ENCODE measurements at regions not wholly inside any gene's neighbourhood (a gene's known extent, or its start where the extent isn't known, plus 50 kb on each side); places are given as distances from the start of the nearest gene placed in this dataset.

DNA sequence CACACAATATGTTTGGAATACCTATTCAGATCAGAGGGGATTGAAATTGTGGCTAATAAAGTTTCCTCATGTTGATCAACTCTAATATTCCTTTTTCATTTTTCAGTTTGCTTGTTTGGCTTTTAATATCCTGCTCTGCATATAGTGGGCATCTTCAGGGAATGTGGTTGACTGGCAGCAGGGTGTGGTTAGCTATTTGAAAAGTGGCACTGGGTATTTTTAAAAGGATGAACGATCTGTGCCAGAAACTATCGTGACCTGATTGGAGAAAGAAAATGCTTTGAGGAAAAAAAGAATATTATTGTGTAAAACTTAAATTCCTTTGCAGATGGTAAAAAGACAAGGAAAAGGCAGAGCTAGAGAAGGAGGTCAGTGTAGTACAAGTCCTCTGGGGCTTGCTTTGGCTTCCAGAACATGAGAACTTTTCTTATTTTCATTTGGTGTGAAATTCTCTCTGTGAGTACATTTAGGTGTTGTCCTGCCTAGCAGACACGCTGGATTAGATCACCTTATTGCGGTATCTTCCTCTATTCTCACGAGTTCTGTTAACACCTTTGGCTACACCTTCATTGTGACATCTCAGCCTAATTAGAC lies 329.7 kb upstream of the SNX7 start:
- no peak for DNase-seq (ENCODE audit: low read depth in 1 of 2, low spot score in 1 of 2)

DNA sequence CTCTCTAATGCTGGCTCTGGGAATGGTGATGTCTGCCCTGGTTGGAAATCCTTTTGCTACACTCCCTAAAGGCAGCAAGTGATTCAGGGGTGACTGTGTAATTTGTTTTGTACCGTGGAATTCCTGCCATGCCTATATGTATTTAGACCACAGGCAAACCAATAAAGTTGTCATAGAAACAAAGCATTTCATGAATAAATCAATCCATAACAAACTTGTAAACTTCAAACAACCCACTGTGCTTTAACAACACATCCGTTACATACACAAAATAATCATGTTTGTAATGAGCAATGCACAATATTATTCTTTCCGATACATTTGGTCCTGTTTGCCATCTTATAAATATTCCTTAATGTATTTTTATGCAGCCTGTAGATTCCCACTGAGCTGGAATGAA lies 330.3 kb upstream of the SNX7 start:
- no peak for DNase-seq (ENCODE audit: low read depth in 1 of 2, low spot score in 1 of 2)

- DNase-seq (ENCODE audit: low read depth in 1 of 2, low spot score in 1 of 2) = no peak
These were observed 331.3 kb upstream of the SNX7 start for GRCh38 chr1:98330224-98330623.

DNA sequence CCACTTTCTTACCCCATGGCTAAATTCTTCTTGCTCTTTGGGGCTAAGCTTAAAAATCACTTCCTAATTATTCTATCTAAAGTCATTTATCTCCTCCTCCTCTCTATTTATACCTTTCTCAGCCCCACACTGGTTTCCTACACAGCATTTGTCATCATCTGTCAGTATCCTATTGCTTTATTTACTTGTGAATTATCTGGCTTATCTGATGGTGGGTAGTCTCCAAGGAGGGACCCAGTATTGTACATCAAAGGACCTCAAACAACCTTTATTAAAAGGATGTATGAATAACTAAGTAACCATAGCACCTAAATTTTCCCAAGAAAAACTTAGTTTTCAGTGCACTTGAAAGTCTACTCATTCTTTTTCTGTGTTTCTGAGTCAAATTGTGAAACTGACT lies 332.7 kb upstream of the SNX7 start:
- no peak for DNase-seq (ENCODE audit: low read depth in 1 of 2, low spot score in 1 of 2)

- DNase-seq (ENCODE audit: low read depth in 1 of 2, low spot score in 1 of 2) = no peak
These were observed 334.2 kb upstream of the SNX7 start for GRCh38 chr1:98327220-98327861.

- DNase-seq (ENCODE audit: low read depth in 1 of 2, low spot score in 1 of 2) = no peak
These were observed 335.7 kb upstream of the SNX7 start for GRCh38 chr1:98325646-98326440.

- no peak for DNase-seq (ENCODE audit: low read depth in 1 of 2, low spot score in 1 of 2)
These were observed 337.6 kb upstream of the SNX7 start for GRCh38 chr1:98323906-98324358.

GRCh38 chr1:98323388-98323787 lies 338.1 kb upstream of the SNX7 start:
- DNase-seq (ENCODE audit: low read depth in 1 of 2, low spot score in 1 of 2) = no peak

DNA sequence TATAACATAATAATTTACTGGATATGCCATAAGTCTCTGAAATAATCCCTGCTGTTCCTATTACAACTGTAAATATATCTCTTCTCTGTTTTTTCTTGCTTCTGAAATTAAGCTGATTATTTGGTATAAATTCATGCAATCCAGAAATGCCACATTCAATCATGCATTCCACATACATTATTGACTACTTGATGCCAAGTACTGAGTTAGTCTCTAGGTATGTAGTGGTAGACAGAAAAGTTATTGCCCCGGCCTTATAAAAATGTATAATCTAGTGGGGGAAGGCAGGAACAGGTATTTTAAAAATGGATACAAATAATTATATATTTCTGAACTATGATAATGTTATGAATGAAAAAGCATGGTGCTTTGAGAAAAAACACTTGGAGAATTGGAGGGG lies 338.6 kb upstream of the SNX7 start:
- DNase-seq (ENCODE audit: low read depth in 1 of 2, low spot score in 1 of 2) = no peak

DNA sequence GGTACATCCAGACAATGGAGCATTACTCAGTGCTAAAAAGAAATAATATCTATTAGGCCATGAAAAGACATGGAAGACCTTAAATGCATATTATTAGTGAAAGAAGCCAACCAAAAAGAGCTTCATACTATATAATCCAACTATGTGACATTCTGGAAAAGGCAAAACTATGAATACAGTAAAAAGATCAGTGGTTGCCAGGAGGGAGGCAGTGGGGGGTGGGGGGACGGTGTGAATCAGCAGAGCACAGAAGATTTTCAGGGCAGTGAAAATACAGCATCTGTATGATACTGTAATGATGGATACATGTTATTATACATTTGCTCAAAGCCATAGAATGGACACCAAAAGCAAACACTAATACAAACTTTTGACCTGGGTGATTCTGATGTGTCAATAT lies 339.4 kb upstream of the SNX7 start:
- DNase-seq (ENCODE audit: low read depth in 1 of 2, low spot score in 1 of 2) = no peak

DNA sequence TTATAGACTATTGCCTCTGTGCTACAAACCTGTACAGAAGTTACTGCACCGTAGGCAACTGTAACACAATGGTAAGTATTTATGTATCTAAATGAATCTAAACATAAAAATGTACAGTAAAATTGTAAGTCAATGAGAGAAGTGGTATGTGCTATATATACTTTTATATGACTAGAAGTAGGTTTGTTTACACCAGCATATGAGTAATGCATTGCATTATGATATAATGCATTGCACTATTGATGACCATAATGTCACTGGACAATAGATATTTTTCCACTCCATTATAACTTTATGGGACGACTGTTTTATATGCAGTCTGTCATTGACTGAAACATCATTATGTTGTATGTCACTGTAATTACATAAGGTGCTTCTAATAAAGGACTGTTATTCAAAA lies 340.3 kb upstream of the SNX7 start:
- no peak for DNase-seq (ENCODE audit: low read depth in 1 of 2, low spot score in 1 of 2)

DNA sequence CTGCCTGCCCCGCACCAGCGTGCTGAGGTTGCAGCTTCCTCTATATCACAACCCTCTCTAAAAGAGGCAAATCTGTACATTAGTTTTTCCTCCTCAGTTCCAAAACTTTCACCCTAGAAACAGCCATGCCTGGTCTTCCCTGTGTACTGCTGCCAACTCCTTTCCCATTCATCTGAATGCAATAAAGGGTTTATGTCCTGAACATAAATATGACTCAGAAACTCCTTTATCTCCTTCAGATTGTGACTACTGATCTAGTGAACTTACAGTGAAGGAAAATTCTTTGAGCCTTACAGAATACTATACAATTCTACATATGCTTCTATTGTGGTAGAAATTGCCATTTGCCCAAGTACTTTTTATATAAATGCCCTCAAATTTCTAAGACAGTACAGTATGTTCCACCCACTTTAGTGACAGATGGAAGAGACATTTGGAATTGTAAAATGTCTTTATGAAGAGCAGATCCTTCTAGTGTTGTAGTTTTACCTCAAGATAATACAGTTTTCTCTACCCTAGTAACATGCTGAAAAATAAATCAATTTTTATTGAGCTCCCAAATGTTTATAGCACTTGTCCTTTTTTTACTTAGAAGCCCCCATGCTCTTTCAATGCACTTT lies 345.1 kb upstream of the SNX7 start:
- no peak for DNase-seq (ENCODE audit: low read depth in 1 of 2, low spot score in 1 of 2)

DNA sequence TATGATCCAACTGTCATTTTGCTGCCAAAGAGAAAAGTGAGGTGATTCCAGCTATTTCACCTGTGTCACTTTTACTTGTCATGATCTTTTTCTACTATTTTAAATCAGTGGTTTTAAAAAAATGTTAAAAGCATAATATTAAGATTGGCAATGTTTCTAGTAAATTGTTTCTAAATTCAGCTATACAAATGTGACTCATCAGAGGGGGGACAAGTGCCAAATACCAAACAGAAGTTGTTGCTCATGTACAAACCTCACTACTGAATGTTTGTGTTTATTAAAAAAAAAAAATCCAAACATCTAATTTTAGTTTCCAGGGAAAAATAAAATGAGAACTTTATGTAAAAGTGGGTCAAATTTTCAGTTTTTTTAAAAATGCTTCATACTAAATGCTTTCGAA lies 346.2 kb upstream of the SNX7 start:
- DNase-seq (ENCODE audit: low read depth in 1 of 2, low spot score in 1 of 2) = no peak

DNA sequence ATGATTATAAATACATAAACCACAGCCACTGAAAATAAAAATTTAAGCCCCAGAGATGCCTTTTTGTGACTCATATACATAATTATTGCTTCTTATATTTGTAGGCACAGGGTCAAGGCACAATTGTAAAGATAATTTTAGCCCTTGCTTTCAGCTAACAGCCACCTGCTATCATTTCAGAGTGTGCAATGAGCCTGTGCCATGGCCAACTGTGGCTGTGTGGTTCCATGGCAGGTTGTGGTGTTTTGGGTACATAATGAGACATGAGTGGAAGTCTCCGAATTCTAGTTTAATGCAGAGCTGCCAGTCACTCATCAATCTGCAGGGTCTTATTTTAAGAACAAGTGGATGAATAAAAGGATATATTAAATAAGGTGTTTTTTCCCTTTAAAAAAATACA lies 346.9 kb upstream of the SNX7 start:
- no peak for DNase-seq (ENCODE audit: low read depth in 1 of 2, low spot score in 1 of 2)

- no peak for DNase-seq (ENCODE audit: low read depth in 1 of 2, low spot score in 1 of 2)
These were observed 354.9 kb upstream of the SNX7 start for GRCh38 chr1:98306517-98307089.

GRCh38 chr1:98305362-98305761 lies 356.2 kb upstream of the SNX7 start:
- DNase-seq (ENCODE audit: low read depth in 1 of 2, low spot score in 1 of 2) = no peak

DNA sequence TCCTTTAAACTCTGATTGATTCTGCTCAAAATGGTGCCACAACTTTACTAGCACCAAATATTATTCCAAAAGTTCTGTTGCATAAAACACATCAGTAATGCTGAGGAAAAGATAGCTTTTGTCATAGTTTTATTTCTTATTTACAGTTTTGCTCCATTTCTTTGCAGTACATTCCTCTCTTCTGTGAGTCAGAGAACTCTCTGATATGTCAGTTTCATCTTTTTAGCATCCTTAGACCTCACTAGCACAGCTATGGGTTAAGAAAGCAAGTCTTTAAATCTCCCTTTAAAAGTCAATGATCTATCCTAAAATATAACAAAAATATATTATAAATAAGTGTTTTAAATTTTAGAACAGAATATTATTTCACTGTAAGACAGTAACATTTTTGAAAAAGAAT lies 356.6 kb upstream of the SNX7 start:
- no peak for DNase-seq (ENCODE audit: low read depth in 1 of 2, low spot score in 1 of 2)

DNA sequence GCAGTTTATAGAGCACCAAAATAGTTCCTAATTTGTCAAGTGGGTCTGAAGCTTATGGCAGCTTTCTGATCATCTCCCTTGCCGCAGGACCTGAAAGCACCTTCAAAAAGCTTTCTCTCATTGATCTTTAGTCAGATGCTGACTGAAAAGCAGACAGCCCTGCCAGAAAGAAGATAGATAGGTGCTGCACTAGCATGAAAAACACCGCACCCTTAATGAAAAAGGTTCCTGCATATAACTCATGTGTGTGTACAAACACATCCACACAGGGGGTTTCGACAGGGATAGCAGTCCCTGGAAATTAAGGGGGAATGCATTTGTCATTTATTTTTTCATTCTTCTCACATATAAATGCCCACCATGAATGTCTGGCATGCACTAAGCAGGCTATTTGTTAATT lies 361.7 kb upstream of the SNX7 start:
- no peak for DNase-seq (ENCODE audit: low read depth in 1 of 2, low spot score in 1 of 2)

- no peak for DNase-seq (ENCODE audit: low read depth in 1 of 2, low spot score in 1 of 2)
These were observed 362.2 kb upstream of the SNX7 start for GRCh38 chr1:98299313-98299712.

DNA sequence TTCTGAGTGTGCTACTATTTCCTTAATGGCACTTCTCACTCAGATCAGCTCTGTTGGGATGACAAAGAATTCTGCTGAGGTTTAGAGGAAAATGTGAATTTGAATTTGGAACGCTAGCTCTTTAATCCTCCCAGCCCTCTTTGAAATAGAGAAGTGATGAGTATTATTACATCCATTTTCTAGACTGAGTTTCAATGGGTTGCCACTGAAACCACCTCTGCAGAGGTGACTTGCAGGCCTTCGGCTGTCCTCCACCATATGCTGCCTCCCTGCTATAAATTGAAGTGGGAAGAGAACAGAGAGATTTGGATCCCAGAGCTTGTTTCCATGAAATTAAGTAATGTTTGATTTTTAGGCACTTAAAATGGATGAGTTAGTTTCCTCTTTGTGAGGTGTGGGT lies 363.2 kb upstream of the SNX7 start:
- DNase-seq (ENCODE audit: low read depth in 1 of 2, low spot score in 1 of 2) = no peak

DNA sequence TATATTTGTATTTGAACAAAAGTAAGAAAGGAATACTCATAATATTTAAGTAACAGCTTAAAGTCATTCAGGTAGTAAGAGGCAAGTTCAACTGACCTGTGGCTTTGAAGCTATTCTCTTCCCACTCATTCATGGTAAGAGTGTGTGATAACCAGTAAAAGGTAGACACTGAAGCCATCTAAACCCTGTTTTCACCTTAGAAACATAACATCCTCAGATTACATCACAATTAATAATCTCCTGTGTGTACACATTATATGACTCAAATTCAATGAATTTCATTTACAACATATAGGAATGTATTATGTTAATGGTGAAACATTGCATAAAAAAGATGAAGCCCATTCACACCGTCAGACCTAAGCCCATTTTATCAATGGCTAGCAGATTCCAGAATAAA lies 364.8 kb upstream of the SNX7 start:
- no peak for DNase-seq (ENCODE audit: low read depth in 1 of 2, low spot score in 1 of 2)

GRCh38 chr1:98294127-98294526 lies 367.4 kb upstream of the SNX7 start:
- no peak for DNase-seq (ENCODE audit: low read depth in 1 of 2, low spot score in 1 of 2)

Measured in stimulated activated CD4-positive, alpha-beta T cell treated with anti-CD3 and anti-CD28 coated beads, Interleukin-15, amount 100 ng/mL, for 1 hour (primary cell).